HepG2 (cell line): ENCODE measurements at regions not wholly inside any gene's neighbourhood (a gene's known extent, or its start where the extent isn't known, plus 50 kb on each side); places are given as distances from the start of the nearest gene placed in this dataset.

Source experiments
- ATAC-seq: fragments of 200-7000 bp; cut with Tn5 transposase; 3 replicates; pipeline ENCODE4 v1.9.1; 2020; ENCODE audit warnings: mild to moderate bottlenecking, moderate library complexity
- BruUV-seq: library from RNA; stranded (reverse); fragments of 400-500 nt; replicated peaks from 2 replicates; lab custom pipeline; 2021; lab: Mats Ljungman, UMichigan
- CTCF ChIA-PET: fragments of 300-600 bp; formaldehyde crosslinking; extraction: SDS; loops from one replicate; lab custom pipeline; 2021; ENCODE audit warnings: low total read pairs, inconsistent platforms, low intra/inter-chr PET ratio; lab: Yijun Ruan, JAX
- POLR2A ChIA-PET: fragments of 350-600 bp; sonication (Branson Sonifier 250); formaldehyde crosslinking; loops from one replicate; lab custom pipeline; 2020; ENCODE audit warnings: antibody characterized with exemption, inconsistent platforms; lab: Yijun Ruan, JAX
- DNase-seq: peaks from one replicate; pipeline ENCODE4 v3.0.0-alpha.2; 2015; ENCODE audit warnings: low spot score
- FAIRE-seq: peaks from 3 replicates; lab custom pipeline; 2011; peaks lifted over from hg19 to GRCh38; lab: Jason Lieb, UNC
- H2AFZ ChIP-seq: one replicate; pipeline ENCODE4 v1.6.1; 2011; ENCODE audit warnings: low read length, inconsistent platforms
- H3K27ac ChIP-seq: fragments of 300-600 bp; 3 replicates; pipeline ENCODE4 v1.8.0; 2011; ENCODE audit warnings: mixed run types, mild to moderate bottlenecking, mixed read lengths, low read length, inconsistent platforms; ENCODE audit not compliant: insufficient read depth; ENCODE audit errors: extremely low read length
- H3K27me3 ChIP-seq, 2 experiments: fragments of 200-600 bp in 1 of 2; 2 replicates in 1 of 2; 3 replicates in 1 of 2; pipeline versions ENCODE4 v1.6.0 to v1.8.0; 2011; ENCODE audit warnings: low read length in 2 of 2, mild to moderate bottlenecking in 2 of 2, moderate library complexity in 2 of 2, inconsistent platforms in 1 of 2; ENCODE audit not compliant: insufficient read depth in 2 of 2, control insufficient read depth in 1 of 2
- H3K36me3 ChIP-seq, 2 experiments: fragments of 200-600 bp in 1 of 2; replicated peaks in 1 of 2; 2 replicates in 1 of 2; 3 replicates in 1 of 2; pipeline versions ENCODE4 v1.5.1 to v1.8.0; 2011; ENCODE audit warnings: low read length in 2 of 2, inconsistent platforms in 1 of 2; ENCODE audit not compliant: insufficient read depth in 2 of 2, control insufficient read depth in 1 of 2
- H3K4me1 ChIP-seq: 2 replicates; pipeline ENCODE4 v1.5.1; 2012; ENCODE audit warnings: low read length, inconsistent platforms; ENCODE audit not compliant: insufficient read depth
- H3K4me2 ChIP-seq: 2 replicates; pipeline ENCODE4 v1.6.0; 2011; ENCODE audit warnings: low read depth, low read length, inconsistent platforms
- H3K4me3 ChIP-seq, 3 experiments: fragments of 200-600 bp in 1 of 3; sonication (generic), shearing (Covaris generic) in 1 of 3; replicated peaks in 1 of 3; 2 replicates each; pipeline ENCODE4 v1.5.1; 2011 to 2016; ENCODE audit warnings: low read length in 3 of 3, inconsistent platforms in 2 of 3, low read depth in 2 of 3, mild to moderate bottlenecking in 2 of 3, control low read depth in 1 of 3, mixed read lengths in 1 of 3; ENCODE audit not compliant: insufficient read depth in 1 of 3
- H3K79me2 ChIP-seq: one replicate; pipeline ENCODE4 v1.6.1; 2011; ENCODE audit warnings: low read length, inconsistent platforms; ENCODE audit not compliant: insufficient read depth
- H3K9ac ChIP-seq: 2 replicates; pipeline ENCODE4 v1.6.0; 2011; ENCODE audit warnings: mild to moderate bottlenecking, low read depth, low read length, inconsistent platforms; ENCODE audit not compliant: insufficient read depth
- H3K9me3 ChIP-seq: 2 replicates; pipeline ENCODE4 v1.5.1; 2012; ENCODE audit warnings: mild to moderate bottlenecking, low read length
- H4K20me1 ChIP-seq: 2 replicates; pipeline ENCODE4 v1.6.0; 2011; ENCODE audit warnings: inconsistent platforms, mild to moderate bottlenecking, low read length, moderate library complexity; ENCODE audit not compliant: insufficient read depth
- ATF7 ChIP-seq, 2 experiments: fragments of 450-650 bp in 1 of 2; sonication (generic) in 1 of 2; formaldehyde crosslinking in 1 of 2; IDR thresholded peaks; 2 replicates each; pipeline versions ENCODE4 v1.4.0 to v1.6.1; 2016 to 2020; ENCODE audit warnings: antibody characterized with exemption in 1 of 2, mild to moderate bottlenecking in 1 of 2, missing genetic modification reagents in 1 of 2
- MAFK ChIP-seq, 2 experiments: IDR thresholded peaks in 1 of 2; conservative IDR thresholded peaks in 1 of 2; 2 replicates each; pipeline ENCODE4 v1.6.1; 2011; ENCODE audit warnings: improper control_type of control experiment in 2 of 2, low read length in 2 of 2
- ZSCAN22 ChIP-seq: sonication (generic); formaldehyde crosslinking; IDR thresholded peaks from 2 replicates; pipeline ENCODE4 v1.4.0; 2020; ENCODE audit warnings: mild to moderate bottlenecking, missing genetic modification reagents
- WGBS: methylation state at CpG from one replicate; pipeline ENCODE4 v1.1.6; 2017; ENCODE audit warnings: low lambda C conversion rate; 5-methylcytosine and 5-hydroxymethylcytosine counted together
- in situ Hi-C: cut with HindIII; loops from 2 replicates; pipeline ENCODE4 v1.10.0; 2017; ENCODE audit warnings: low pct_unique_long_range_greater_than_20kb; ENCODE audit not compliant: extremely low pct_ligation_motif_present
- intact Hi-C: fragments of 100-400 bp; cut with micrococcal nuclease; formaldehyde crosslinking; loops from one replicate; pipeline ENCODE4 v1.10.0; 2022; ENCODE audit not compliant: unreplicated experiment
- TF ChIP-seq, protein P1 (sequence below): fragments of 450-650 bp; IDR thresholded peaks from 2 replicates; pipeline ENCODE4 v1.6.1; 2016
- TF ChIP-seq, protein P2 (sequence below): sonication (generic); formaldehyde crosslinking; conservative IDR thresholded peaks from 2 replicates; pipeline ENCODE4 v1.8.0; 2022; ENCODE audit warnings: mild to moderate bottlenecking, moderate library complexity, missing genetic modification reagents
- TF ChIP-seq, protein P3 (sequence below): sonication (generic); formaldehyde crosslinking; IDR thresholded peaks from 2 replicates; pipeline ENCODE4 v1.8.0; 2022; ENCODE audit warnings: mild to moderate bottlenecking, missing genetic modification reagents, borderline replicate concordance
- TF ChIP-seq, protein P4 (sequence below): sonication (generic); formaldehyde crosslinking; IDR thresholded peaks from 2 replicates; pipeline ENCODE4 v1.9.0; 2021; ENCODE audit warnings: missing genetic modification reagents, borderline replicate concordance

DNA sequence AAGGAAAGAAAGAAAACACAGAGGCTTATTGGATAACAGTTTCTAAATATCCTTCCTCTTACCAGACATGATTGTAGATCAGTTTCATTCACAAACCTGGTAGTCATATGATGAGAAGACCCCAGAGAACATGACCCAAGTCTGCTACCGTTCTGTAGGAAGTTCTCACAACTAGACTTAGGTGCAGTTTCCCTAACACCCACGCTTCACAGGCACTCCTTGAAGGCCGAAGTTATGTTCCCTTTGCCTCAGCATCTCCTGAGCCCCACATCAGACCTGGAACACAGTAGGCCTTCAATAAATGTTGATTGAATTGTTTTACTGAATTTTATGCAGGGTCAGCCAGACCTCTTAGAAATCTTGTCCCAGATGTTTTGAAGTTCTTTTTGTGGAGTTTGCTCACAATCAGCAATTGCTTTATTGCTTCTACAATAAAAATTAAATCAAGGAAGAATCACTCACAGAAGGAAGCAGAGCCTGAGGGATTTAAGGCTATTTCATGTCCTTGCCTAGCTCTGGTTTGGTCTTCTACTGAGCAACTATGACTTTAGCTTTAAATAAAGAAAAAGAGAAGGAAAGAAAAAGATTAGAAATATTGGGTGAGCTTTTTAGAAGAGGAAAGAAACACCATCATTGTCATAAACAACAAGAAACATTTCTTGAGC is 138.6 kb upstream of the MDM1 start (continued):
- TF ChIP-seq, protein P1, sequence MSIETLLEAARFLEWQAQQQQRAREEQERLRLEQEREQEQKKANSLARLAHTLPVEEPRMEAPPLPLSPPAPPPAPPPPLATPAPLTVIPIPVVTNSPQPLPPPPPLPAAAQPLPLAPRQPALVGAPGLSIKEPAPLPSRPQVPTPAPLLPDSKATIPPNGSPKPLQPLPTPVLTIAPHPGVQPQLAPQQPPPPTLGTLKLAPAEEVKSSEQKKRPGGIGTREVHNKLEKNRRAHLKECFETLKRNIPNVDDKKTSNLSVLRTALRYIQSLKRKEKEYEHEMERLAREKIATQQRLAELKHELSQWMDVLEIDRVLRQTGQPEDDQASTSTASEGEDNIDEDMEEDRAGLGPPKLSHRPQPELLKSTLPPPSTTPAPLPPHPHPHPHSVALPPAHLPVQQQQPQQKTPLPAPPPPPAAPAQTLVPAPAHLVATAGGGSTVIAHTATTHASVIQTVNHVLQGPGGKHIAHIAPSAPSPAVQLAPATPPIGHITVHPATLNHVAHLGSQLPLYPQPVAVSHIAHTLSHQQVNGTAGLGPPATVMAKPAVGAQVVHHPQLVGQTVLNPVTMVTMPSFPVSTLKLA = no peak
- TF ChIP-seq, protein P2, sequence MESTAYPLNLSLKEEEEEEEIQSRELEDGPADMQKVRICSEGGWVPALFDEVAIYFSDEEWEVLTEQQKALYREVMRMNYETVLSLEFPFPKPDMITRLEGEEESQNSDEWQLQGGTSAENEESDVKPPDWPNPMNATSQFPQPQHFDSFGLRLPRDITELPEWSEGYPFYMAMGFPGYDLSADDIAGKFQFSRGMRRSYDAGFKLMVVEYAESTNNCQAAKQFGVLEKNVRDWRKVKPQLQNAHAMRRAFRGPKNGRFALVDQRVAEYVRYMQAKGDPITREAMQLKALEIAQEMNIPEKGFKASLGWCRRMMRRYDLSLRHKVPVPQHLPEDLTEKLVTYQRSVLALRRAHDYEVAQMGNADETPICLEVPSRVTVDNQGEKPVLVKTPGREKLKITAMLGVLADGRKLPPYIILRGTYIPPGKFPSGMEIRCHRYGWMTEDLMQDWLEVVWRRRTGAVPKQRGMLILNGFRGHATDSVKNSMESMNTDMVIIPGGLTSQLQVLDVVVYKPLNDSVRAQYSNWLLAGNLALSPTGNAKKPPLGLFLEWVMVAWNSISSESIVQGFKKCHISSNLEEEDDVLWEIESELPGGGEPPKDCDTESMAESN (CRISPR knock-in tag) = no peak

DNA sequence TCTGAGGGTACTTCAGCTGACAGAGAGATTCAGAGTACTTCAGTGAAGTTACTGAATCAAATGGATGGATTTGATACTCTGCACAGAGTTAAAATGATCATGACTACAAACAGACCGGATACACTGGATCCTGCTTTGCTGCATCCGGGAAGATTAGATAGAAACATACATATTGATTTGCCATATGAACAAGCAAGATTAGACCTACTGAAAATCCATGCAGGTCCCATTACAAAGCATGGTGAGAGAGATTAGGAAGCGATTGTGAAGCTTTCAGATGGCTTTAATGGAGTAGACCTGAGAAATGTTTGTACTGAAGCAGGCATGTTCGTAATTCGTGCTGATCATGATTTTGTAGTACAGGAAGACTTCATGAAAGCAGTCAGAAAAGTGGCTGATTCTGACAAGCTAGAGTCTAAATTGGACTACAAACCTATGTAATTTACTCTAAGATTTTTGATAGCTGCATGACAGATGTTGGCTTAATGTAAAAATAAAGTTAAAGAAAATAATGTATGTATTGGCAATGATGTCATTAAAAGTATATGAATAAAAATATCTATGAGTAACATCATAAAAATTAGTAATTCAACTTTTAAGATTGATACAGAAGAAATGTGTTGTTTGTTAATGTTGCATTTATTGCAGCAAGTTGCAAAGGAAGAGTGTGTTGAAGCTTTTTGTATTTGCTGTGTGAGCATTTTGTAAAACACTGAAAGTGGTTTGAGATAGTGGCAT is 136.1 kb upstream of the RAP1B start:
- TF ChIP-seq ZSCAN22 (CRISPR knock-in tag) = no peak
- TF ChIP-seq MAFK (conservative IDR thresholded peaks at IDR 0.05 in 1 of 2, IDR thresholded peaks at IDR 0.05 in 1 of 2; ENCODE audit: low read length in 2 of 2) = peak in 1 of 2 experiments; percentile 23; a peak in 1 of 4 replicates
- TF ChIP-seq, protein P3, sequence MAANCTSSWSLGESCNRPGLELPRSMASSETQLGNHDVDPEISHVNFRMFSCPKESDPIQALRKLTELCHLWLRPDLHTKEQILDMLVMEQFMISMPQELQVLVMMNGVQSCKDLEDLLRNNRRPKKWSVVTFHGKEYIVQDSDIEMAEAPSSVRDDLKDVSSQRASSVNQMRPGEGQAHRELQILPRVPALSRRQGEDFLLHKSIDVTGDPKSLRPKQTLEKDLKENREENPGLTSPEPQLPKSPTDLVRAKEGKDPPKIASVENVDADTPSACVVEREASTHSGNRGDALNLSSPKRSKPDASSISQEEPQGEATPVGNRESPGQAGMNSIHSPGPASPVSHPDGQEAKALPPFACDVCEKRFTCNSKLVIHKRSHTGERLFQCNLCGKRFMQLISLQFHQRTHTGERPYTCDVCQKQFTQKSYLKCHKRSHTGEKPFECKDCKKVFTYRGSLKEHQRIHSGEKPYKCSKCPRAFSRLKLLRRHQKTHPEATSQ (CRISPR knock-in tag) = no peak
- TF ChIP-seq ATF7 (IDR thresholded peaks at IDR 0.05) = peak; percentile 51
- TF ChIP-seq ATF7 (CRISPR knock-in tag; IDR thresholded peaks at IDR 0.05) = no peak
- TF ChIP-seq, protein P4, sequence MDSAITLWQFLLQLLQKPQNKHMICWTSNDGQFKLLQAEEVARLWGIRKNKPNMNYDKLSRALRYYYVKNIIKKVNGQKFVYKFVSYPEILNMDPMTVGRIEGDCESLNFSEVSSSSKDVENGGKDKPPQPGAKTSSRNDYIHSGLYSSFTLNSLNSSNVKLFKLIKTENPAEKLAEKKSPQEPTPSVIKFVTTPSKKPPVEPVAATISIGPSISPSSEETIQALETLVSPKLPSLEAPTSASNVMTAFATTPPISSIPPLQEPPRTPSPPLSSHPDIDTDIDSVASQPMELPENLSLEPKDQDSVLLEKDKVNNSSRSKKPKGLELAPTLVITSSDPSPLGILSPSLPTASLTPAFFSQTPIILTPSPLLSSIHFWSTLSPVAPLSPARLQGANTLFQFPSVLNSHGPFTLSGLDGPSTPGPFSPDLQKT (CRISPR knock-in tag) = no peak
- Histone ChIP-seq H3K4me3 (no peak overlapping the region), H4K20me1 (no peaks in the 10 kb centered on the region), H3K36me3 (no peaks in the 10 kb centered on the region), H3K79me2 (no peaks in the 10 kb centered on the region), H3K9me3 (no peaks in the 10 kb centered on the region), H3K27me3 (no peaks in the 10 kb centered on the region), H3K4me1 (no peaks in the 10 kb centered on the region), H3K4me2 (no peak overlapping the region), H3K9ac (no peak overlapping the region), H3K27ac (no peak overlapping the region), H2AFZ (no peak overlapping the region)
- in situ Hi-C loops = no loop called here
- no peak for ATAC-seq
- BruUV-seq = no TSS peak
- no peak for FAIRE-seq
- WGBS = 64% methylated on average over 5 of the region's 5 CpGs
- no peak for DNase-seq
- intact Hi-C loops = no loop called here
- ChIA-PET CTCF (no interaction called here), POLR2A (no interaction called here)
